SK-N-SH (cell line): ENCODE measurements at regions not wholly inside any gene's neighbourhood (a gene's known extent, or its start where the extent isn't known, plus 50 kb on each side); places are given as distances from the start of the nearest gene placed in this dataset.

Experiments
- CTCF ChIA-PET: fragments of 300-600, 350-600 bp; formaldehyde crosslinking; extraction: SDS; loops from one replicate; lab custom pipeline; 2021; lab: Yijun Ruan, JAX
- POLR2A ChIA-PET: fragments of 350-600 bp; sonication (Branson Sonifier 250); formaldehyde crosslinking; extraction: SDS; loops from one replicate; lab custom pipeline; 2020; ENCODE audit warnings: antibody characterized with exemption, inconsistent platforms; lab: Yijun Ruan, JAX
- DNase-seq: peaks from one replicate; pipeline ENCODE4 v3.0.0; 2012
- H2AFZ ChIP-seq: fragments of 200-600 bp; sonication (generic); 2 replicates; pipeline ENCODE4 v1.8.1; 2016; ENCODE audit warnings: antibody characterized with exemption, mild to moderate bottlenecking, low read depth
- H3F3A ChIP-seq: fragments of 200-600 bp; sonication (generic); replicated peaks from 2 replicates; pipeline ENCODE3; 2016; ENCODE audit warnings: antibody characterized with exemption, mild to moderate bottlenecking; ENCODE audit not compliant: insufficient read depth
- H3K27ac ChIP-seq, 2 experiments: fragments of 200-500 bp in 1 of 2; fragments of 200-600 bp in 1 of 2; sonication (Bioruptor generic) in 1 of 2; sonication (generic), shearing (Covaris generic) in 1 of 2; 2 replicates each; pipeline versions ENCODE4 v1.5.1 to v1.6.1; 2014 to 2016; ENCODE audit warnings: low read depth in 2 of 2, inconsistent platforms in 1 of 2, low read length in 1 of 2, mild to moderate bottlenecking in 1 of 2, mixed read lengths in 1 of 2
- H3K27me3 ChIP-seq: fragments of 200-600 bp; sonication (generic), shearing (Covaris generic); 2 replicates; pipeline ENCODE4 v1.6.1; 2016; ENCODE audit warnings: mixed run types; ENCODE audit not compliant: insufficient read depth
- H3K36me3 ChIP-seq, 2 experiments: fragments of 200-500 bp in 1 of 2; fragments of 200-600 bp in 1 of 2; sonication (Bioruptor generic) in 1 of 2; sonication (generic) in 1 of 2; replicated peaks in 1 of 2; 2 replicates each; pipeline versions ENCODE3 to v1.5.1; 2014 to 2016; ENCODE audit warnings: low read length in 1 of 2, mild to moderate bottlenecking in 1 of 2; ENCODE audit not compliant: insufficient read depth in 2 of 2, control insufficient read depth in 1 of 2
- H3K4me1 ChIP-seq, 2 experiments: fragments of 200-500 bp in 1 of 2; fragments of 200-600 bp in 1 of 2; sonication (Bioruptor generic) in 1 of 2; sonication (generic), shearing (Covaris generic) in 1 of 2; 2 replicates each; pipeline versions ENCODE4 v1.5.1 to v1.6.1; 2014 to 2016; ENCODE audit warnings: low read depth in 1 of 2, low read length in 1 of 2, mixed run types in 1 of 2; ENCODE audit not compliant: insufficient read depth in 2 of 2, control insufficient read depth in 1 of 2
- H3K4me2 ChIP-seq: fragments of 200-600 bp; sonication (generic), shearing (Covaris generic); 2 replicates; pipeline ENCODE4 v1.6.1; 2017; ENCODE audit warnings: mixed run types
- H3K4me3 ChIP-seq, 2 experiments: fragments of 200-500 bp in 1 of 2; fragments of 200-600 bp in 1 of 2; sonication (Bioruptor generic) in 1 of 2; sonication (generic), shearing (Covaris generic) in 1 of 2; 2 replicates each; pipeline versions ENCODE4 v1.5.1 to v1.8.1; 2014 to 2016; ENCODE audit warnings: low read depth in 2 of 2, inconsistent platforms in 1 of 2, low read length in 1 of 2, mild to moderate bottlenecking in 1 of 2, mixed read lengths in 1 of 2, moderate library complexity in 1 of 2
- H3K79me2 ChIP-seq: fragments of 200-600 bp; sonication (generic); 2 replicates; pipeline ENCODE4 v1.8.1; 2017; ENCODE audit warnings: mild to moderate bottlenecking; ENCODE audit not compliant: insufficient read depth
- H3K9ac ChIP-seq: fragments of 200-600 bp; sonication (generic); 2 replicates; pipeline ENCODE4 v1.6.1; 2017; ENCODE audit warnings: mixed run types
- H3K9me2 ChIP-seq: fragments of 200-600 bp; sonication (generic); 2 replicates; pipeline ENCODE4 v1.6.1; 2017; ENCODE audit warnings: mixed run types
- H3K9me3 ChIP-seq: fragments of 200-600 bp; sonication (generic); 2 replicates; pipeline ENCODE4 v1.6.1; 2017; ENCODE audit warnings: mixed run types, mild to moderate bottlenecking, moderate library complexity
- H4K20me1 ChIP-seq: fragments of 200-600 bp; sonication (generic); 2 replicates; pipeline ENCODE4 v1.6.1; 2017; ENCODE audit warnings: mild to moderate bottlenecking, mixed run types; ENCODE audit not compliant: insufficient read depth
- CTCF ChIP-seq: fragments of 200-600 bp; sonication (generic); IDR thresholded peaks from 2 replicates; pipeline ENCODE4 v1.6.1; 2017; ENCODE audit warnings: antibody characterized with exemption, mild to moderate bottlenecking, moderate library complexity
- EP300 ChIP-seq, 2 experiments: IDR thresholded peaks; 2 replicates each; pipeline versions ENCODE4 v1.4.0 to v1.6.1; 2012; ENCODE audit warnings: borderline replicate concordance in 1 of 2, low read depth in 1 of 2, low read length in 1 of 2
- FOXM1 ChIP-seq: IDR thresholded peaks from 2 replicates; pipeline ENCODE4 v1.4.0; 2012; ENCODE audit warnings: low read depth, mild to moderate bottlenecking
- JUND ChIP-seq: IDR thresholded peaks from 2 replicates; pipeline ENCODE4 v1.4.0; 2012
- MEF2A ChIP-seq: IDR thresholded peaks from 2 replicates; pipeline ENCODE4 v1.4.0; 2012; ENCODE audit warnings: low read depth, borderline replicate concordance
- MXI1 ChIP-seq: IDR thresholded peaks from 2 replicates; pipeline ENCODE4 v1.6.1; 2012; ENCODE audit warnings: mild to moderate bottlenecking, low read depth, low read length, improper control_type of control experiment
- NFIC ChIP-seq: IDR thresholded peaks from 2 replicates; pipeline ENCODE4 v1.4.0; 2012; ENCODE audit warnings: borderline replicate concordance
- NRF1 ChIP-seq: IDR thresholded peaks from 2 replicates; pipeline ENCODE4 v1.6.1; 2012; ENCODE audit warnings: low read depth, mild to moderate bottlenecking, low read length
- POLR2AphosphoS5 ChIP-seq: IDR thresholded peaks from 2 replicates; pipeline ENCODE4 v1.6.1; 2012; ENCODE audit warnings: low read depth, low read length
- RAD21 ChIP-seq: IDR thresholded peaks from 2 replicates; pipeline ENCODE4 v1.6.1; 2012; ENCODE audit warnings: mild to moderate bottlenecking, low read length
- RCOR1 ChIP-seq: fragments of 150-350 bp; IDR thresholded peaks from 2 replicates; pipeline ENCODE4 v1.6.1; 2017; ENCODE audit warnings: antibody characterized with exemption, low read length
- REST ChIP-seq: IDR thresholded peaks from 2 replicates; pipeline ENCODE4 v1.6.1; 2012; ENCODE audit warnings: mild to moderate bottlenecking, low read depth, low read length, moderate library complexity
- RFX5 ChIP-seq: IDR thresholded peaks from 2 replicates; pipeline ENCODE4 v1.6.1; 2012; ENCODE audit warnings: mild to moderate bottlenecking, improper control_type of control experiment, low read length
- SMC3 ChIP-seq: IDR thresholded peaks from 2 replicates; pipeline ENCODE4 v1.6.1; 2012; ENCODE audit warnings: low read depth, low read length, improper control_type of control experiment
- TAF1 ChIP-seq: IDR thresholded peaks from 2 replicates; pipeline ENCODE4 v1.6.1; 2012; ENCODE audit warnings: low read depth, mild to moderate bottlenecking, low read length, moderate library complexity, borderline replicate concordance
- USF1 ChIP-seq: IDR thresholded peaks from 2 replicates; pipeline ENCODE4 v1.4.0; 2012; ENCODE audit warnings: low read depth, borderline replicate concordance
- YY1 ChIP-seq: IDR thresholded peaks from 2 replicates; pipeline ENCODE4 v1.4.0; 2012; ENCODE audit warnings: low read depth, mild to moderate bottlenecking
- ZBTB33 ChIP-seq: IDR thresholded peaks from 2 replicates; pipeline ENCODE4 v1.4.0; 2012; ENCODE audit warnings: low read depth, borderline replicate concordance
- WGBS: methylation state at CpG from one replicate; pipeline ENCODE4 v1.1.6; 2017; ENCODE audit warnings: low lambda C conversion rate; 5-methylcytosine and 5-hydroxymethylcytosine counted together

- no peak for DNase-seq
- H3F3A ChIP-seq = no peaks in the 10 kb centered on the region
- no peak overlapping the region for H2AFZ ChIP-seq
- 0 out of 2 replicates have a peak, but pooled peaks cover 4% of the 10 kb centered on the region for H3K9me3 ChIP-seq
- CTCF ChIA-PET = no interaction called here
- H3K27me3 ChIP-seq = no peaks in the 10 kb centered on the region
- H3K9me2 ChIP-seq = no peaks in the 10 kb centered on the region
- no peak overlapping the region for H3K9ac ChIP-seq
- TF ChIP-seq CTCF (no peak), USF1 (no peak), REST (no peak), MEF2A (no peak), POLR2AphosphoS5 (no peak), YY1 (no peak), FOXM1 (no peak), RAD21 (no peak), MXI1 (no peak), RFX5 (no peak), TAF1 (no peak), EP300 (IDR thresholded peaks at IDR 0.05; ENCODE audit: borderline replicate concordance in 1 of 2, low read depth in 1 of 2, low read length in 1 of 2) (no peak), ZBTB33 (no peak), NRF1 (no peak), NFIC (no peak), RCOR1 (no peak), JUND (no peak), SMC3 (no peak)
- H3K79me2 ChIP-seq = no peaks in the 10 kb centered on the region
- H3K4me3 ChIP-seq = no peak overlapping the region
- H4K20me1 ChIP-seq = no peaks in the 10 kb centered on the region
- POLR2A ChIA-PET = no interaction called here
- 42% methylated on average over 4 of the region's 4 CpGs for WGBS
- no peak overlapping the region for H3K27ac ChIP-seq
- H3K4me2 ChIP-seq = no peak overlapping the region
- no peaks in the 10 kb centered on the region for H3K36me3 ChIP-seq
- peaks cover 0 to 14% of the 10 kb centered on the region in 2 experiments; a peak in 1 of 4 replicates for H3K4me1 ChIP-seq
These were observed 165.9 kb downstream of the ICE1 start for GRCh38 chr5:5588386-5588785.
